ENCODE measurements at regions not wholly inside any gene's neighbourhood (a gene's known extent, or its start where the extent isn't known, plus 50 kb on each side); places are given as distances from the start of the nearest gene placed in this dataset.

- no peak for DNase-seq (ENCODE audit: extremely low spot score)
- POLR2A ChIA-PET, result no interaction called here
- CTCF ChIA-PET, result no interaction called here
- TF ChIP-seq FOXK2 (IDR thresholded peaks at IDR 0.05), result no peak
- TF ChIP-seq SP1 (IDR thresholded peaks at IDR 0.05), result no peak
- TF ChIP-seq HDGF (IDR thresholded peaks at IDR 0.05; ENCODE audit: borderline replicate concordance), result no peak
- TF ChIP-seq SUZ12 (IDR thresholded peaks at IDR 0.05), result no peak
- no peak for TF ChIP-seq ARNT (IDR thresholded peaks at IDR 0.05)
- no peak for TF ChIP-seq TARDBP (IDR thresholded peaks at IDR 0.05)
- no peak for TF ChIP-seq L3MBTL2 (conservative IDR thresholded peaks at IDR 0.05)
- TF ChIP-seq ZNF384 (IDR thresholded peaks at IDR 0.05), result no peak
- no peak for TF ChIP-seq ELF4 (IDR thresholded peaks at IDR 0.05)
Measured at GRCh38 chr14:49366416-49366815, 219.8 kb downstream of the RPS29 start.

GRCh38 chr14:49364752-49365117, 221.4 kb downstream of the RPS29 start:
- ChIA-PET POLR2A (no interaction called here), CTCF (no interaction called here)
- TF ChIP-seq ARNT (IDR thresholded peaks at IDR 0.05), result no peak
- TF ChIP-seq ELF4 (IDR thresholded peaks at IDR 0.05), result no peak
- TF ChIP-seq LEF1 (IDR thresholded peaks at IDR 0.05; ENCODE audit: borderline replicate concordance), result no peak
- no peak for TF ChIP-seq PKNOX1 (IDR thresholded peaks at IDR 0.05)
- TF ChIP-seq CTBP1 (IDR thresholded peaks at IDR 0.05; ENCODE audit: borderline replicate concordance), result no peak
- TF ChIP-seq FOXK2 (IDR thresholded peaks at IDR 0.05), result no peak
- TF ChIP-seq ZNF384 (IDR thresholded peaks at IDR 0.05), result no peak
- TF ChIP-seq SUZ12 (IDR thresholded peaks at IDR 0.05), result no peak
- no peak for TF ChIP-seq HDGF (IDR thresholded peaks at IDR 0.05; ENCODE audit: borderline replicate concordance)
- no peak for TF ChIP-seq FOXA1 (IDR thresholded peaks at IDR 0.05)
- TF ChIP-seq BHLHE40 (IDR thresholded peaks at IDR 0.05; ENCODE audit: borderline replicate concordance), result no peak
- TF ChIP-seq L3MBTL2 (conservative IDR thresholded peaks at IDR 0.05), result no peak
- no peak for DNase-seq (ENCODE audit: extremely low spot score)

DNA sequence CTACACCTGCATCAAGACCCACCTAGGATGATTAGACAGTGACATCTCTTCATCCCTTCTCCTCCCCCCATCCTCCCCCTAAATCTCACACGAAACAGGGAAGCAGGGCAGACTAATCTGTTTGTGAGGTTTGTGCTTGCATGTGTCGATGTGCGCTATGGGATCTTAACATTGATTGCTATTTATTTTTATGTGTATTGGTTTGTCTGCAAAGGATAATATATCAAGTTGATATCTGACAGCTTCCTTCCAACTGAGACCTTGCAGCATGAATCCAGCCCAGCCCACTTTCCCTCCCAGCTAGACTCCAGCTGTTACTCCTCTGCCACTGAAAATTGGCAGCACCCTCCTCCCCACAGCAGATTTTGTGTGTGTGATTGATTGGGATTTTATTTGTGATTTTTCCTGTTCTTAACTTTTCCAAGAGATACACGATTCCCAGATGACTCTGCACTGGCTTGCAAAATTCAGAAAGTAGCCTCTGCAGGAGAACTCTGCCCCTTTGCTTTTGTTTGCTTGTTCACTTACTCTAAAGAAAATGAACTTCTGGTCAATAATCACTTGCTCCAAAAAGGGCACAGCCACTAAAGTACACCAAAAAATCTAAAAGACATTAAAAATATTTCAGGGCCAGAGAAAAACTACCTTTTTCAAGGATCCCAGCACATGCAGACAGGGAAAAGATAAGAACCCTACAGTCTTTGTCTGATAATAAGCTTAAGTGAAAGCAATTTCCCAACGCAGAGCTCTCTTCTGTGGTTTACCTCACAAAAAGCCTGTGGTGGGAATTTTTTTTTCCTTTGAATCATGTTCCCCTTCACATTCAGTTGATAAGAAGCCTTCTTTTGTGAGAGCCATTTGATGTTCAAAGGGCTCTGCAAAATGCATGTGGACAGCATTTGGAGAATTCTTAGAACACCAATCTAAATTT, 222.1 kb downstream of the RPS29 start:
- no peak for DNase-seq (ENCODE audit: extremely low spot score)
- no peak for TF ChIP-seq FOXA1 (IDR thresholded peaks at IDR 0.05)
- TF ChIP-seq PKNOX1 (IDR thresholded peaks at IDR 0.05), result peak; percentile 36; the same call in 1 of the 2 replicates
- no peak for TF ChIP-seq CTBP1 (IDR thresholded peaks at IDR 0.05; ENCODE audit: borderline replicate concordance)
- TF ChIP-seq ARNT (IDR thresholded peaks at IDR 0.05), result no peak
- TF ChIP-seq TARDBP (IDR thresholded peaks at IDR 0.05), result no peak
- ChIA-PET POLR2A (no interaction called here), CTCF (interaction anchor here (0.6 to 1.1 kb wide), 2 partner anchors 84 to 98 kb away, joined by 3 read pairs; no protein-coding TSS in a partner anchor)

DNA sequence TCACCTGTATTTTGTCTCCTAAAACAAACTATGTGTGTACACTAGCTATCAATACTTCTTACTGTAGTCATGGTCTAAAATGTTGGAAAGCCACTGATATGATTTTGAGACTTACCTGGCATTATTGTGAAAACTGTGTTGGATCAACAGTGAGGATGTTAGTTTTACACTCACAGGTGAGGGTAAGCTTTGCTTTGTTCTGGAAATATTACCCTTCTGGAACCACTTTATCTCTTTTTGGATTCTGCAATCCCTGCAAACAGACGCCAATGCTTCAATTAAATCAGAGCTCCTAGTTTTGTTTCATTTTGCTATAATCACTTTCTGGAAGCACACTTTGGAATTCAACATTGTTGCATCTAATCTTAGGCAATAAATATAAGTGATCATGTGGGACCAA, 223.3 kb downstream of the RPS29 start:
- TF ChIP-seq ELF4 (IDR thresholded peaks at IDR 0.05) (no peak), SP1 (IDR thresholded peaks at IDR 0.05) (no peak), ZNF384 (IDR thresholded peaks at IDR 0.05) (no peak), FOXM1 (IDR thresholded peaks at IDR 0.05; ENCODE audit: borderline replicate concordance) (no peak), TARDBP (IDR thresholded peaks at IDR 0.05) (no peak), BHLHE40 (IDR thresholded peaks at IDR 0.05; ENCODE audit: borderline replicate concordance) (no peak), ARNT (IDR thresholded peaks at IDR 0.05) (no peak), NFRKB (IDR thresholded peaks at IDR 0.05) (no peak), L3MBTL2 (conservative IDR thresholded peaks at IDR 0.05) (no peak), FOXA1 (IDR thresholded peaks at IDR 0.05) (no peak), LEF1 (IDR thresholded peaks at IDR 0.05; ENCODE audit: borderline replicate concordance) (no peak), FOXK2 (IDR thresholded peaks at IDR 0.05) (no peak), SUZ12 (IDR thresholded peaks at IDR 0.05) (no peak), CTBP1 (IDR thresholded peaks at IDR 0.05; ENCODE audit: borderline replicate concordance) (no peak), HDGF (IDR thresholded peaks at IDR 0.05; ENCODE audit: borderline replicate concordance) (no peak), PKNOX1 (IDR thresholded peaks at IDR 0.05) (no peak)

DNA sequence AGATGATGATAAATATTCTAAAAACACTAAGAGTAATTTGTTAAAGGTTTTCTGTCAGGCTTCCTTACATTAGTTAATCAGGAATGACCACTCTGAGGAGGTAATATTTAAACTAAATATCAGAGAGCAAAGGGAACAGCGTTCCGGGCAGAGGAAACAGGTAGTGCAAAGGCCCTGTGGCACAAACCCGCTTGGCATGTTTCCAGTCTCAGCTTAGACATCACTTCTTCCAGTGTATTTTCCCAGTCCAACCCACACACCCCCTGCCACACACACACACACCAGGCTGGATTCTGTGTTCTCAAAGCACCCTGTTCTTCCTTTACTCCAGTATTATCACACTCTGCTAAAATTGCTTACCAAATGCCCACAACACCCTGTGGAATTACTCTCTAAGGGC, 247.1 kb downstream of the RPS29 start:
- POLR2A ChIA-PET, result no interaction called here
- no peak for DNase-seq (ENCODE audit: extremely low spot score)
- TF ChIP-seq BHLHE40 (IDR thresholded peaks at IDR 0.05; ENCODE audit: borderline replicate concordance) (no peak), CTBP1 (IDR thresholded peaks at IDR 0.05; ENCODE audit: borderline replicate concordance) (no peak), ELF4 (IDR thresholded peaks at IDR 0.05) (no peak), LEF1 (IDR thresholded peaks at IDR 0.05; ENCODE audit: borderline replicate concordance) (no peak), L3MBTL2 (conservative IDR thresholded peaks at IDR 0.05) (no peak), ZNF384 (IDR thresholded peaks at IDR 0.05) (no peak)
- CTCF ChIA-PET, result no interaction called here

More for the DNA sequence above, 223.3 kb downstream of the RPS29 start:
- POLR2A ChIA-PET, result no interaction called here
- DNase-seq (ENCODE audit: extremely low spot score), result no peak
- CTCF ChIA-PET, result no interaction called here

DNA sequence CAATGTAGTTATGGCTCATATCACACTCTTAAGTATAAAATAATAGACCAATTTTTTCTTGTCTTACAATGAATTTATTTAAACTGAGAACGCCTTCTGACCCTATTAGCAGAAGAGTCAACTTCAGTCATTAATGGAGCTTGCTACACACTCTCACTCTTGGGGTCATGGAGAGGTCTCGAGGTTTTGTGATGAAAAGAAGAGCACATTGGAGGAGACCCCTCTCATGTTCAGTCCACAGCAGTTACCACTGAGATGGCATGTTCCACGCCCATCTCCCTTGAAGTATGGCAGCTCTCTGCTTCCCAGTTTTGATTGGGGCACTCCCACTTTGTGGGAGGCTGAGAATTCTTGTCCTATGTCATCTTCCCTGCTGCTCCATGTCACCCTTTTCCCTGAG, 266.4 kb downstream of the RPS29 start:
- CTCF ChIA-PET, result no interaction called here
- no peak for DNase-seq (ENCODE audit: extremely low spot score)
- POLR2A ChIA-PET, result no interaction called here
- TF ChIP-seq TARDBP (IDR thresholded peaks at IDR 0.05) (no peak), L3MBTL2 (conservative IDR thresholded peaks at IDR 0.05) (no peak), PKNOX1 (IDR thresholded peaks at IDR 0.05) (no peak), NFRKB (IDR thresholded peaks at IDR 0.05) (no peak), CTBP1 (IDR thresholded peaks at IDR 0.05; ENCODE audit: borderline replicate concordance) (no peak)

All from HEK293T (cell line).